Activated CD4-positive, alpha-beta T cell treated with anti-CD3 and anti-CD28 coated beads, Interleukin-2, Interleukin-6, amounts not matched to agents 100 ng/mL and 50 ng/mL, durations not matched to agents 16 hours and 8 hours (primary cell): ENCODE measurements at regions not wholly inside any gene's neighbourhood (a gene's known extent, or its start where the extent isn't known, plus 50 kb on each side); places are given as distances from the start of the nearest gene placed in this dataset.
"Not testable (repeated sequence)": the region's sequence is repeated elsewhere in the genome, so short reads cannot be mapped to it uniquely, and the experiment has no call there.

Experiments used
- DNase-seq: peaks from one replicate; pipeline ENCODE4 v3.0.0-alpha.2; 2020

DNA sequence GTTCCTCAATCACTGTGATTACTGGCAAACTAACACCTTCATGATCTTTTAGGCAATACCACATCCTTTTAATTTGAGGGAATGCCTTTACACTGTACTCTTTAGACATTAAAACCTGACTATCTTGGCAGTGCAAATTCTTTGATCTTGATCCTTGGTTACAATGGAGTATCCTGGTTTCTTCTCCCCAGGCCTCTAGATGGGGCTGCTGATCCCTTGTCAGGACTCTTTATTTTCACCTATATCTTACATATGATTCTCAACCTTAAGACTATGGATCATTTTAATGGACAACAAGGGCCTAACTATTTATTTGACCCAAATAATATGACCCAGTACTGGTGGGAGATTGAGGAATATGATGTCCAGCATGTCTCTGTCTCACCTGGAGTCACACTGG is 1005.5 kb upstream of the INTU start:
- DNase-seq, result no peak

- no peak for DNase-seq
Observed at GRCh38 chr4:126628933-126629332, 1003.8 kb upstream of the INTU start.

GRCh38 chr4:126630230-126630629 is 1002.5 kb upstream of the INTU start:
- DNase-seq, result no peak

GRCh38 chr4:126633306-126633705 is 999.5 kb upstream of the INTU start:
- DNase-seq, result no peak

DNA sequence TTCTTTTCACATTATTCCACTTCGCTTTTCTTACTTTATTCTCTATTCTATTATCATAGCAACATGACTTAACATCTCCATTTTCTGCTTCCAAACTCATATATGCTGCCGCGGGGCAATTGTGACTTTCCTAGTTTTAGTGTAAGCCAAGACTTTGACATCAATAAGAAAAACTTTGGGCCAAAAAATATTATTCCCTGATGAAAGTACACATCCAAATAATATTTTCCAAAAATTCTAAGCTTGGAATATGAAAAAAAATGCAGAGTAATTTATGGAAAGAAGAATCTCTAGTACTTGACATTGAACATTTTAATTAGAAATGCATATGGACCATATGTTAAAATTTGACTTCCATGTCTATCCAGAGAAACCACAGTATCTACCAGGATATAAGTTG is 995.1 kb upstream of the INTU start:
- DNase-seq, result no peak

DNA sequence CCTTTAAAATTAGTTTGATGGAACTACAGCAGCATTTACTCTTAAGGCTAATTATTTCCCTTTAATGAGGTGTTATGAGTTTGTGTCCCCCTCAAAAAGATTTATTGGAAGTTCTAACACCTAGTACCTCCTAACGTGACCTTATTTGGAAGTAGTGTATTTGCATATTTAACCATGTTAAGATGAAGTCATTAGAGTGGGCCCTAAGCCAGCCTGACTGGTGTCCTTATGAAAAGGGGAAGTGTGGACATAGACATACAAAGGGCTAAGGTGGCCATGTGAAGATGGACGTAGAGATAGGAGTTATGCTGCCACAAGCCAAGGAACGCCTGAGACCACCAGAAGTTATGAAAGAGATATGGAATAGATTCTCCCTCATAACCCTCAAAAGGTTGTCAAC is 985.4 kb upstream of the INTU start:
- no peak for DNase-seq

DNA sequence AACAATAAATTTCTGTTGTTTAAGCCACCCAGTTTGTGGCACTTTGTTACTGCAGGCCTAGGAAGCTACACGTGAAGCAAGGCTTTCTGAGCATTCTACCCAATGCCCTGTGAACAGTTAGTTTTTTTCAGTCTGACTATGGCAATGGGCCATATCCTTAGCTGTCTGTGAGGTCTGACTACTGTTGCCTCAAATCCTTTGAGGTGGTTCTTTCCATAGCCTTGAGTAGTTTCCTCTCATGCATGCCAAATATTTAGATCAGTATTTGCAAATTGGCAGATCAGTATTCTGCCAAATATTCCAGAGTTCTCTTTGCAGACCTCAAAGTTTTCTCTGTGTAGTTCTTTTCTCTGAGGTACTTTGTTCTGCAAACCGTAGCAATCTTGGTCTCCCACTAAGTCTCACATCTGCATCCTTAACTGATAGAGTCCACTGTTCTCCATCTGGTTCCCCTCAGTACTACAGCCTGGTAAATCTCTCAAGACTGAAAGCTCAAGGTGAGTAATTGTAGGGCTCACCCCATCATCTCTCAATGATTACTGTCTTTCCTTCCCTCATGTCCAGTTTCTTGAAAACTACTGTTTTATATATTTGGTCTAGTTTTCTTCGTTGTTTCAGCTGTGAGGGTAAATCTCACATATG is 984.9 kb upstream of the INTU start:
- no peak for DNase-seq

GRCh38 chr4:126658411-126658810 is 974.3 kb upstream of the INTU start:
- no peak for DNase-seq

- no peak for DNase-seq
Observed at GRCh38 chr4:126661194-126661593, 971.6 kb upstream of the INTU start.

DNA sequence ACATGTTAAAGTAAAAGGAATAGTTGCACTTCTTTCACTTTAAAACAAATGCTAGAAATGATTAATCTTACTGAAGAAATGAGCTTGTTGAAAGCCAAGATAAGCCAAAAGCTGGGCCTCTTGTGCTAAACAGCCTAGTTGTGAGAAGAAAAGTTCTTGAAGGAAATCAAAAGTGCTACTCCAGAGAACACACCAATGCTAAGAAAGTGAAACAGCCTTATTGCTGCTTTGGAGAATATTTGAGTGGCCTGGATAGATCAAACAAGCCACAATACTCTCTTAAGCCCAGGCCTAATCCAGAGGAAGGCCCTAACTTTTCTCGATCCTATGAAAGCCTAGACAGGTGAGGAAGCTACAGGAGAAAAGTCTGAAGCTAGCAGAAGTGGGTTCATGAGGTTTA is 967.9 kb upstream of the INTU start:
- no peak for DNase-seq

DNA sequence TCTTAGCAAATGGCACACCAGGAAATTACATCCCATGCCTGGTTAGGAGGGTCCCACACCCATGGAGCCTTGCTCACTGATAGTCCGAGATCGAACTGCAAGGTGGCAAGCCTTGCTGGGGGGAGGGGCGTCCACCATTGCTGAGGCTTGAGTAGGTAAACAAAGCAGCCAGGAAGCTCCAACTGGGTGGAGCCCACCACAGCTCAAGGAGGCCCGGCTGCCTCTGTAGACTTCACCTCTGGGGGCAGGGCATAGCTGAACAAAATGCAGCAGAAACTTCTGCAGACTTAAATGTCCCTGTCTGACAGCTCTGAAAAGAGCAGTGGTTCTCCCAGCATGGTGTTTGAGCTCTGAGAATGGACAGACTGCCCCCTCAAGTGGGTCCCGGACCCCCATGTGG is 962.7 kb upstream of the INTU start:
- DNase-seq, result not testable (repeated sequence)

DNA sequence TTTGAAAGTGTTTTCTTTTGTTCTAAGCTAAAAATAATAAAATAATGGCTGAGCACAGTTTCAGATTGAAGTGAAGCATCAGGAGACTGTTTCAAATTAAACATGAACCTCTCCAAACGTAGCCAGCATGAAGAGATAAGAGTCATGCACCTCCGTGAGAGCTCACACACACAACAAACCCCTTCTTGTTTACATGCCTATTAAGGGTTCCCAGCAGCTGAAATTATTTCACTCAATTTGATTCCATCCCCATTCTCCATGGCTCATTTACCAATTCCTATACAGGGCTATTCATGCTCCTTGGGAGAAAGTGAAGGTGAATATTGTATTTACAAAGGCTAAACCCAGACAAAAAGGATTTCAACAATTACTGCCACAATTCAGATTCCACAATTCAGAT is 954.1 kb upstream of the INTU start:
- no peak for DNase-seq

GRCh38 chr4:126679303-126679702 is 953.5 kb upstream of the INTU start:
- no peak for DNase-seq

- DNase-seq, result no peak
Observed at GRCh38 chr4:126682250-126682649, 950.5 kb upstream of the INTU start.

DNA sequence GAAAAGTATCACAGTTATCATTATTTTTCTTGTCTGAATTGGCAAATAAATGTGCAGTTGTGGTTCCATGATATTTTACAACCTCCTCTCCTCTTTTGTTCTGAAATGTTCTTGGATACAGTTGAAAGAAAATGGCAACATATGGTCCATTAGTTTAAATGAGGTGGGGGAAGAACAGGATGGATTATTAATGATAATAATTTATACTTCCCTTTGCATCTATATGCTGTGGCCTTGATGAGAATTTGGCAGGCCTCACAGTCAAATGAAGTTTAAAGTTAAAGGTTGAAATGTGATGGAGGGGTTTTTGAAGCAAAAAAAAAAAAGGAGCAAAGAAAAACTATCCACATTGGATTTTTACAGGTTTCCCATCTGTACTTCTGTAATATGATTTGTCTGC is 946.3 kb upstream of the INTU start:
- no peak for DNase-seq

DNA sequence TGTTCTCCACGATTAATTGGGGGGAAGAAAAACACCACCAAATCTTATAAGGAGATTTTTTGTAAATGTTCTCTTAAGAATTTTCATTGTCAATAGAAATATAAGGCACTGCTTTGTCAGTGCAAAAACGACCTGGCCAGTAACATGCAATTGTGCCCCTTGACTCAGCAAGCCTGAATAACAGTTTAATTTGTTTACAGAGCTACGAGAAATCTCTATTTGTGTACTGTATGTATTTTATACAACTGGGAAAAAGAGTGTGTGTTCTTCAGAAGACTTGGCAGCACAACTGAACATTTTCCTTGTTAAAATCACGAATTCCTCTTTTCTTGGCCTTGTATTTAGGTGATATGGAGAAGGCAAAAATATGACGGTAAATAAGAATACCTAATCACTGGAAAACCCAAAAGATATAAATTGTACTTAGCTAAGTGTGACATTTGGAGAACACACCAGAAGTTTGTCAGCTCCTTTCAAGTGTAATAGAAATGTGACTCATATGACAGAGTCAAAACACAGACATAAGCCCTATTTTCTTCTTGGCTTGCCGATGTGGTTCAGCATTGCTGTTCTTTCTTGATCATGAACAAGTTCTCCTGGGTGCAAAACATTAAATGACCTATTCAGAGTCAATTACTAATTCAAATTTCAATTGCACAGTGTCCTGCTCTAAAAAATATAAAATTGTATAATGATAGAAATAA is 945.0 kb upstream of the INTU start:
- DNase-seq, result no peak

DNA sequence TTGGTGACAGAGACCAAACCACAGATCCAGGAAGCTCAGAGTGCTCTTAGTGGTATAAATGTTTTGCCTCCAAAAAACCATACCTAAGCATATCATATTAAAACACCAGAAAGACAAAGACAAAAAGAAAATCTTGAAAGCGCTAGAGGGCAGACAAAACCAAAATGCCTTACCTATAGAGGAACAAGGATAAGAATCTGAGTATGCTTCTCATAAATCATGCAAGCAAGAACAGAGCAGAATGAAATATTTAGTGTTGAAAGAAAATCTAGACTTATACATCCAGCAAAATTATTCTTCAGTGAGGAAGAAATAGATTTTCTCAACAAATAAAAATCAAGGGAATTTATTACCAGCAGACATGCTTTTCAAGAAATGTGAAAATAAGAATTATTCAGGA is 941.0 kb upstream of the INTU start:
- DNase-seq, result no peak

DNA sequence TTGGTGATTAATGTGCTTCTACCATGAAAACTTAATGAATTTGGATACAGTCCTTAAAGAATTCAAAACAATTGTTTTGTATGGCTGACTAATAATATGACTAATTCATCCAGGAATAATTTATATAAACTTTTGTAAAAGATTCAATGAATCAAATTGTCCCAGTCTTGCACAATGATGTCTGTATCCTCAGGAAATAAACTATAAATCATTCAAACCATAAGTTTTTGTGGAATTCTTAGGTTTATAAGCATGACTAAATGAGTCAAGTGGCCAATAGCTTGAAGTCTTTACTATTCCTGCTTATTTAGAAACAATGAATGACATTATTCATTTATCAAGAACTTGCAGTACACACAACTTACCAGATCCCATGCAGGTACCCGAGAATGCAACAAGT is 935.0 kb upstream of the INTU start:
- no peak for DNase-seq

- no peak for DNase-seq
Observed at GRCh38 chr4:126698224-126698623, 934.5 kb upstream of the INTU start.

- DNase-seq, result no peak
Observed at GRCh38 chr4:126701756-126702155, 931.0 kb upstream of the INTU start.

- DNase-seq, result no peak
Observed at GRCh38 chr4:126702747-126703146, 930.0 kb upstream of the INTU start.

DNA sequence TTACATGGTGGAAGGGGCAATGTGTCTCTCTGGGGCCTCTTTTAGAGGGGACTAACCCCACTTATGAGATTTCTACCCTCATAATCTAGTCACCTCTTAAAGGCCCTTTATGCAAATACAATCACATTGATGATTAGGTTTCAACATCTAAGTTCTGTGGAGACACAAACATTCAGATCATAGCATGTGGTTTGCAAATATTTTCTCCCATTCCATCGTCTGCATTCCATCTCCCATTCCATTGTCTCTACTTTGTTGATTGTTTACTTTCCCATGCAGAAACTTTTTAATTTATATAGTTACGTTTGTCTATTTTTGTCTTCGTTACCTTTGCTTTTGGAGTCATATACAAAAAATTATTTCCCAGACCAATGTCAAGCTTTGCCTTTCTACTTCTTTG is 927.5 kb upstream of the INTU start:
- DNase-seq, result no peak

DNA sequence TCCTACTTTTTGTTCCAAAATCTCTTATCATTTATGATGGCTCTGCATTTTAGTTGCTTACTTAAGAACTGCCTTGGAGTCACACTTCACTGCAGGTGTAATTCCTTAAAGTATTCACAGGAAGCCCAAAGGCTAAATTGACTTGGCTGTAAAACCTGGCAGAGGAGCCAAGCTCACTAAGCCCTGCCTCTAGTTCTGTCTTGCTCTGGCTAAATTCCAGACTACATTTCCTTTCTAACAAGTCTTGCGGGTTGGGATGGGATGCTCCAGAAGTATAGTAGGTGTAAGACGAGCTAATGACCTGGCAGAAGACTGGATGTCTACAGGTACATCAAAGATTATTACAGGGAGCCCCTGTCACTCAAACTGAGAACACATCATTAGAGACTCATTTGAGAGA is 924.0 kb upstream of the INTU start:
- DNase-seq, result no peak

DNA sequence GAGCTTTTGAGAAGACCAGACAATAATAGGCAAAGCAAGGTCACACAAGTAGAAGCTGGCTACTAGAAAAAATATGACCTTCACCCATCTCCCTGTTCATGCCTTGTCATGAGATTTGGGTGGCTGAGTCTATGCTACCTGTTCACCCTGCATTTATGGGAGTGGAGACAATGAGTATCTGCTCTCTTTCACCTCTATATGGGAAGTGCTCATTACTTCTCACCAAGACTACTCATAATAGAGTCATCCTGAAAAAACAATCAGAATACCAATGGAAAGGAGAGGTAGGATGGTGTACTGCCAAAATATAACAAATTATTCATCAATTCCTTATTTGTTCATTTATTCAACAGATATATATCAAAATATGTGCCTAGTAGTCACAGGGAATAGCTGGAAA is 921.8 kb upstream of the INTU start:
- no peak for DNase-seq

DNA sequence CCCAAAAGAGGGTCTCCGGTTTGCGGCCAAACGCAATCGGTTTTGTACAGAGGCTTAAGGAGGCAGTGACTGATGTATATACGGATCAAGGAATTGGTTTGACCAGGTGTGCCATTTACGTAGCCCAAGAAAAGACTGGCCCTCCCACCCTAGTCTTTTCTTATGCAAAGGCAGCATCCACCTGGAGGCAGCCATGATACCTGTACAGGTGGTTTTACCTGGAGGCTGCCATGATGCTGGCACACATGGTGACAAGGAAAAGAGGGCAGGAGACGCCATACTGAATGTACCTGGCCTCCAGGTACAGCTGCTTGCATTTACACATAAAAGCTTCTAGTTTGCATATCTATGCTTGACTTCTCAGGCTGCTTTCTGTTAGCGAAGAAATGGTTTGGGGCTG is 917.7 kb upstream of the INTU start:
- DNase-seq, result no peak
